ENCODE measurements at regions not wholly inside any gene's neighbourhood (a gene's known extent, or its start where the extent isn't known, plus 50 kb on each side); places are given as distances from the start of the nearest gene placed in this dataset.

GRCh38 chr9:90559075-90560073 lies 83.2 kb downstream of the DIRAS2 start:
- ATAC-seq (no peak), DNase-seq (no peak)
- Mint-ChIP-seq H3K9me3 (no peaks in the 10 kb centered on the region), H3K4me1 (no peaks in the 10 kb centered on the region), H3K36me3 (ENCODE audit: low read depth) (no peaks in the 10 kb centered on the region), H3K4me3 (no peak overlapping the region), H3K27me3 (peaks cover 2% of the 10 kb centered on the region), H3K27ac (no peak overlapping the region)

Measured in activated naive CD8-positive, alpha-beta T cell treated with anti-CD3 and anti-CD28 coated beads, Interleukin-2, amount 50 U/mL, for 24 hours (primary cell).